Fibroblast of gingiva (primary cell): ENCODE measurements at regions not wholly inside any gene's neighbourhood (a gene's known extent, or its start where the extent isn't known, plus 50 kb on each side); places are given as distances from the start of the nearest gene placed in this dataset.
"Not testable (repeated sequence)": the region's sequence is repeated elsewhere in the genome, so short reads cannot be mapped to it uniquely, and the experiment has no call there.

Experiments
- DNase-seq: peaks from one replicate; pipeline ENCODE4 v3.0.0-alpha.2; 2011; ENCODE audit warnings: low read depth

DNA sequence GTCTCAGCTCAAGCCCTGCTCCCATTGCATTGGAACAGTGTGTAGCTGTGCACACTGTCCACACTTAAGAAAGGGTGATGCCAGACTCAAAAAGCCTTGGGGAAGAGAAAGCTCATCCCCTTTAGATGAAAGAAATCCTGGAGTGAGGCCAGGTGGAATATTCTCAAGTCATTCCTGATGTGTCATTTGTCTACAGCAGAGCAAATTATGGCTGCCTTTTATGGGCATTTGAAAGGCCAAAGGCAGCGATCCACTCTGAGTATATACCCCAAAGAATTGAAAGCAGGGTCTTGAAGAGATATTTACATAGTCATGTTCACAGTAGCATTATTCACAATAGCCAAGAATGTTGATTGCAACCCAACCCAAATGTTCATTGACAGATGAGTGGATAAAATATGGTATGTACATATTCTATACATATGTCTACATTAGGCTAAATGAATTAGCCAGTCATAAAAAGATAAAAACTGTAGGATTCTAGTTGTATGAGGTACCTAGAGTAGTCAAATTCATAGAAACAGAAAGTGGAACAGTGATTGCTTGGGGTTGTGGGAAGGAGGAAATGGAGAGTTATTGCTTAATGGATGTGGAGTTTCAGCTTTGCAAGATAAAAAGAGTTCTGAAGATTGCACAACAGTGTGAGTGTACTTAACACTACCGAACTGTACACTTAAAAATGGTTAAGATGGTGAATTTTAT lies 214.9 kb downstream of the KCNRG start:
- peak; percentile 66 for DNase-seq

DNA sequence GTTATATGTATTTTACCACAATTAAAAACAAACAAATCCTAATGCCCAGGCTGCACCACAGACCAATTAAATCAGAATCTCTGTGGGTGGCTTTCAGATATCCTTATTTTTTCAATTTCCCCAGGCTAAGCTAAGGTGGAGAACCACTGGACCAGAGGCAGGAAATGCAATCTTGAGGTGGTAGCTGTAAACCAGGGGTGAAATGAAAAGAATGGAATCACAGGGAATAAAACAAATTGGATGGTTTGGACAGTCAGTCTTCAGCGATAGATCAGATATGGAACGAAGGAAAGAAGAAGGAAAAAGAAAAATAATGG lies 215.4 kb downstream of the KCNRG start:
- DNase-seq, result no peak

DNA sequence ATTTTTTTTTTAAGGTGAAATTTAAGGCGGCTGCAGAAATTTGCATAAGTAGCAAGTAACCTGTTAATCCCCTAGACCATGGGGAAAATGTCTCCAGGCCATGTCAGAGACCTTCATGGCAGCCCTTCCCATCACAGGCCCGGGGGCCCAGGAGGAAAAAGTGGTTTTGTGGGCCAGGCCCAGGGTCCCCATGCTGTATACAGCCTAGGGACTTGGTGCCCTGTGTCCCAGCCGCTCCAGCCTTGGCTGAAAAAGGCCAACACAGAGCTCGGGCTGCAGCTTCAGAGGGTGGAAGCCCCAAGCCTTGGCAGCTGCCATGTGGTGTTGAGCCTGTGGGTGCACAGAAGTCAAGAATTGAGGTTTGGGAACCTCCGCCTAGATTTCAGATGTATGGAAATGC lies 218.3 kb downstream of the KCNRG start:
- not testable (repeated sequence) for DNase-seq

DNA sequence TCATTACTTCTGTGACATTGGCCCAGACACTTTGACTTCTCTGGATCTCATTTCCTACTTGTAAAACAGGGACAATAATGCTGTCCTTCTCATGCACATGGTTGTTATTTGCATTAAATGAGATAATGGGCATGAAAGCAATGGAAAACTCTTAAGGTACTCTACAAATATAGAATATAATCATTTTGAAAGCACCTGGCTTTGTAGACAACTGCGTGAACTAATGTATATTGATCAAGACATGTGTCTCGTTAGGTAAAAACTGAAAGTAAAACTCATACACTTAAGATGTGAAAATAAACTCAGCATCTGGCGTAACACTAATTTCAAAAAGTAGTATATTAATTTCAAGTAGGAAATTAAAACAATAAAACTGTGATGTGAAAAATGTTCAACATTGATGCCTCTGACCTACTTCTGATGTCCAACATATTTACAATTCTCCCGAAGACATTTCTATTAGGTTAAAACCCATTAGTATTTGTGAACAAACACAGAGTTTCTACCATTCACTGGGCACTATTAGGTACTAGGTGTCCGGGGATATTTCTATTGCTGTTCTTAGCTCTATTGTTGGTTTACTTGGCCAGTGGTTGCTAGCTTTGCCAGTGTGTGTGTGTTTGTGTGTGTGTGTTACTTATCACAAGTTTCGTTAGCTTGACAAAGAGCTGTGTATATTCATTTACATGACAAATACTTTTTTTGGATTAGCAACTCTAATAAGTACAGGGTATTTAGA lies 220.5 kb downstream of the KCNRG start:
- DNase-seq, result no peak

DNA sequence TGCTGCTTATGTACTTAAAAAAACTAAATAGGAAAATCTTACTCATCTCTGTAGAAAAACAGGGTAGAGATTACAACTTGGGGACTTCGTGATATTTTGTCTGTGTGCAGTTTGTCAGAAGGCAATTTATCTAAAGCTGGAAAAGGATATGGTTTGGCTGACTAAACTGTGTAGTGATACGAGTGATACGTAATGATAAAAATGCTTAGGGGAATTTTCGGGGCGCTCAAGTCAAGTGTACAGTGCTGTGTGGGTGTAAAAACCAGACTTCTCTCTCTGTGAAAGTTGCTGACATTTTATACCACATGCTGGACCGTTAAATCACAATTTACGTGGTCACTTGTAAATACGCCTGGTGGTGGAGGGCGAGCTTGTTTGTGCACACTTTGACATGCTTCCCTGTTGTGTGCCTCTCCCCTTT lies 221.7 kb downstream of the KCNRG start:
- DNase-seq, result no peak

DNA sequence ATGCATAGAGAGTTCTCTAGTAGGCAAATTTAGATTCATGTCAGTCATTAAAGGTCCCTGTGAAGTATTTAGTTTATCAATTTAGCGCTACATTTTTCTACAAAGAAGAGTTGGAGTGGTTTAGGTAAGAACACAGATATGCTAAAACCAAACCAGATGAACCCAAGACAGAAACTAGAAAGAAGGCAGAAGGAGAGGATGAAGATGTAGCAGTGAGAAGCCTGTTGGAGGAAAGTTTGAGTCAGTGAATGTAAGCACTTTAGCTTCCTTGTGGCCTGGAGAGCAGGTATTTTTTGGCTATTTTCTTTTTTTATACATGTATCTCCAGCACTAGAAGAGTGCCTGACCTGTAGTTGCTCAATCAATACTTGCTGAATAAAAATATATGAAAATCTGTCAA lies 223.7 kb downstream of the KCNRG start:
- DNase-seq, result no peak

DNA sequence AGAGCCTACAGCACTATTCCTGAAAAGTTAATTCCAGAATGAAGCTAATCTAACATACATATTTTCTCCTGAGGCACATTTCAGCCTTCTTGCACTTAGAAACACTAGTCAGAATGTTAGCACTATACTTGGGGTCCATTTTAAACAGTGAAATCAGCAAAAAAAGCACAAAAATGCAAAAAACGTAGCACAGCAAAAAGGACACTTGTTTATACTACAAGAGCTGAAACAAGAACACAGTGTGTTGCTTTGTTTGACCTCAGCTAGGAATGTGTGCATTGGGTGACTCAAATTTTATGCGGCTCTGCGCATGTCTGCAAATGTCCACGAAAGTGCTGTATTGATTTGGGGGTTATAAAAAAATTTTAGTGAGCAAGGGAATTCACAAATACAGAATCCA lies 226.2 kb downstream of the KCNRG start:
- DNase-seq, result no peak

DNA sequence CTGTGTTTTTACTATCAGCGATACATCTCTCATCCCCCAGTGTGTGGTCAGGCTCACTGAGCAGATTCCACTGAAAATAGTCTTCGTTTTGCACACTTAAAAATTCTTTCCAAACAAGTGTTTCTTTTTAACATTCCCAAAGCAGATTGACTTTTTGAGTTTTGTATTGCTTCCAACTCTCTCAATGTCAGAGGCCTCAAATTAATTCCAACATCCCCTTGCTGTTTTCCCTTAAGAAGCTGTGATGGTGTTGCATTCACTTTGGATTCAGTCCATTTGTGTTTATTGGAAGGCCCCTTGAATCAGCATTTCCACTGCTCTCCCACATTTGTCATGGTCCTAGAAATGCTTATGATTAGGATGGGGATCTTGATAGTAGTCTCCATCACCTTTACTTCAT lies 228.7 kb downstream of the KCNRG start:
- DNase-seq, result no peak

DNA sequence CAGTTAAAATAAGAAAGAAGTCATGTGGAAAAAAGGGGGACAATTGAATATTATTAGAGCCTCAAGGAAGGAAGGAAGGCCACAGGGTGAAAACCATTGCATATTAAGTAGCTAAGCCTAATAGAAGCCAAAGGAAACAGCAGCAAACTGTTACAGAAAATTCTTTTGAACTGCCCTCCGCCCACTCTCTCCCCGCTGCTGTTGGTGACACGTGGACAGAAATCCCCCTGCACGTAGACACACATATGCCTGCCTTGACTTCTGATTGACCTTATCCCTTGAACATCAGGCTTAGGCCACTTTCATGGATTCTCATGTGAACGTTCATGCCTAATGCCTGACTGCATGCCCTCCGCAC lies 229.1 kb downstream of the KCNRG start:
- DNase-seq, result no peak

DNA sequence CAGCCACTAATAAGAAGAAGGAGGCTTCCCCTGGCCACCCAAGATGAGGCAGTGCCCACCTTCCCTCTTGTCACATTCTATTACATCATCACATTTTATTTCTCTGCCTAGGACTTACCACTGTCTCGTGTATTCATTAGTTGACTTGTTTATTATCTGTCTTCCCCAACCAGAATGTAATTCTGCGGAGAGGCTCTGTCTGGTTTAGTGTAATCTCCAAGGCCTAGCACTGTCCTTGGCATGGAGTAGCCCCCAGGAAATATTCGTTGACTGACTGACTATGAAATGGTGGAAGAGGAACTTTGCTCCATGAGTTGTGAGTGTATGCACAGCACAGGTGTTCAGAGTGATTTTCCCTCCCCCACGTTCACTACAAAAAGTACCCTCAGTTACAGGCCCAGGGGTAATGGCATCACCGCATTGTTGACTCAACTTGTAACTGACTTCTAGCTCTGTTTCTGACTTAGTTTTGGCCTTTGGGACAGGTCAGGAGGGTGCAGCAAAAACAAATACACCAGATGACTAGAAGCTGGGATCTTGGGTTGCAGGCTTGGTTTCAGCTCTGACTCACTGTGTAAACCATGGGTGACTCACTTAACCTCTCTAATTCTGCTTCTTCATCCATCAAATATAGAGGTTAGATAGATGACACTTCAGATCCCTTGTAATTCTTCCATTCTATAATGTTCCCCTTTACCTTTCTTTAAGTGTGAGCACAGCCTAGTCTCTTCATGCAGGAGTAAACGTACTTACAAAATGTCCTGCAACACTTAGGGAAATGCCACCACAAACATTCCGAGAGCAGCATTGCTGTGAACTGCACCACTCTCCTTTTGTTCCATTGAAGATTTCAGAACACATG lies 229.7 kb downstream of the KCNRG start:
- peak; percentile 79 for DNase-seq

DNA sequence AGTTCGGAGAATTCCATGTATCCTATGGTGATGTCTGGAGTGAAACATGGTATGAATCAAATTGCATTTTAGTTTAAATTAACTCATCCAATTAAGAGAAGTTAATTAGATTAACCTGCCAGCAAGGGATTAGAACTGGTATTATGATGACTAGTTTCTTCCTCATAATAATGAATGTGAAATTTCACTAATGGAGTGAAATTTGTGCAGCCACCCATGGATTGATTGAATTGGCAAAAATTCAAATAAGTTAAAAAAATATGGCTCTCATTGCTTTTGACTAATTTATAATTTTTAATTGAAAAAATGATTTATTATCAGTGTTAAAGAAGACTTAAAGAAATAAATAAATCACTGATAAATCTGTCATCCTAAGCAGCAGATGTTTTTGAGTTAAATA lies 232.0 kb downstream of the KCNRG start:
- DNase-seq, result no peak

DNA sequence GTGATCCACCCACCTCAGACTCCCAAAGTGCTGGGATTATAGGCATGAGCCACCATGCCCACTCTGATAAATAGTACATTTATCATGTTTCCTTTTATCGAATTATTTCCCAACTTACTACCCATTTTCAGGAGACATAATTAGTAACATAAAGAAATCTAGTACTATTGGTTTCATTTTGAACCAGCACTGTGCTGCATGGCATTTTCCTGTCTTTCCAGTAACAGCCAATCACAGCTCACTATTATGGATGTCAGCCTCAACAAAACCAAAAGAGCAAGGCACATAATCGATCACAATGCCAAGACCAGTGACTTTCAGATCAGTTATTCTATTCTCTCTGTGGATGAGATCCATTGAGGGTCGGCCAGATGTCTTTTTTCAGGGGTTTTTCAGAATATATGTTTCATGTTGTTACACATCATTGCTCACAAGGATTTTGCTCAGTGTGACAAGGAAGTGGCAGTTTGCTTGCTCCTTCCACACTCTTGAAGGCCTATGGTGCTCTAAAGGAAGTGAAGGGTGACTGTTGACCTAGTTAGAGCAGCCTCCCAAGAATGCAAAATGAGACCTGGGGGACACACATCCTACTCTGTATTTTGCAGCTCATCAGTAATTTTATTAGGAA lies 233.4 kb downstream of the KCNRG start:
- no peak for DNase-seq

DNA sequence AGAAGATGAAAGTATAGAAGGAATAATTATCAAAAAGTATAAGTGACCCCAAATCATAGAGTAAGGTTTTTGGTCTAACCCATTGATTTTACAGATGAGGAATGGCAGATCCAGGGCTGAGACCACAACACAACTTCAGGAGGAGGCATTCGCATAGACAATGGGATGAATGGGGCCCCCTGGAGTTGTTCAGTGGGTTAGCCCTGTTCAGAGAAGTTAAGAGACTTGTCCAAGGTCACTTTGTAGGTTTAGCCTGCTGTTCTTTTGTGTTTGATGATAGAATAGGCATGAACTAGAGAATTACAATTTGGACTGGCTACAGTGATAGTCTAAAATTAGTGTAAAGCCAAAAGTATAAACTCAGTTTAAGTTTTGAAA lies 233.9 kb downstream of the KCNRG start:
- no peak for DNase-seq

DNA sequence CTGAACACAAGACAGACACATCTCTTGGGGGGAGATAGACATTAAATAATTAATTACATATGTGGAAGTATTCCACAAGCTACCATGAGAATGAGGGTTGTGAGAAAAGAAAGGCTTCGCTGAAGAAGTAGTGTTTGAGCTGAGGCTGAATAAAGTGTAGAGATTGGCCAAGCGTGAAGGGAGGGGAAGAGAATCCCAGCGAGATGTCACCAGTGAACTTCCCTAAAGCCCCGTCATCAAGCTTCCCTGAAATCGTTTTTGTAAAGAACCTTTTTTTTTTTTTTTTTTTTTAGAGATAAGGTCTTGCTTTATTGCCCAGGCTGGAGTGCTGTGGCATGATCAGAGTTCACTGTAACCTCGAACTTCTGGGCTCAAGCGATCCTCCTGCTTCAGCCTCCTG lies 235.2 kb downstream of the KCNRG start:
- DNase-seq, result no peak

DNA sequence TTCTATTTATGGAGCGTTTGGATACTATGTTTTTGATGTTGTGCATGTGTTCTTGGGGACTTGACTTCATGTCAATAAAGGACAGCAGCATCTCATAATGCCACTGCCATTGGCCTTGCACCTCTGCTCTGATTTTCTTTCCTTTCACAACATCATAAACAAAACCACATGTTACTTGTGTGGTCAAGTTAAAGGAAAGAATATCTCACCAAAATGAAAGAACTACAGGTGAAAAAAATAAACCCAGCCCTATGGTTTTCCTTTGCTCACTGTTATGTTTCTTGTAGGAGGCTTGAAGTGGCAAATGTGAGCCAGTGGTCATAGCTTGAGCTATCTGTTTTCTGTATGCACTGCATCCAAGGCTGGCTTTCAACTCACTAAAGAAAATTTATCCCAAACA lies 240.4 kb downstream of the KCNRG start:
- peak; percentile 18 for DNase-seq

DNA sequence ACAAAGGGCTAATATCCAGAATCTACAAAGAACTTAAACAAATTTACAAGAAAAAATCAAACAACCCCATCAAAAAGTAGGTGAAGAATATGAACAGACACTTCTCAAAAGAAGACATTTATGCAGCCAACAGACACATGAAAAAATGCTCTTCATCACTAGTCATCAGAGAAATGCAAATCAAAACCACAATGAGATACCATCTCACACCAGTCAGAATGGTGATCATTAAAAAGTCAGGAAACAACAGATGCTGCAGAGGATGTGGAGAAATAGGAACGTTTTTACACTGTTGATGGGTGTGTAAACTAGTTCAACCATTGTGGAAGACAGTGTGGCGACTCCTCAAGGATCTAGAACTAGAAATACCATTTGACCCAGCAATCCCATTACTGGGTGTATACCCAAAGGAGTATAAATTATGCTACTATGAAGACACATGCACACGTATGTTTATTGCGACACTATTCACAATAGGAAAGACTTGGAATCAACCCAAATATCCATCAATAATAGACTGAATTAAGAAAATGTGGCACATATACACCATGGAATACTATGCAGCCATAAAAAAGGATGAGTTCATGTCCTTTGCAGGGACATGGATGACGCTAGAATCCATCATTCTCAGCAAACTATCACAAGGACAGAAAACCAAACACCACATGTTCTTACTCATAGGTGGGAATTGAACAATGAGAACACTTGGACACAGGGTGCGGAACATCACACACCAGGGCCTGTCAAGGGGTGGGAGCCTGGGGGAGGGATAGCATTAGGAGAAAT lies 241.5 kb downstream of the KCNRG start:
- DNase-seq, result not testable (repeated sequence)

DNA sequence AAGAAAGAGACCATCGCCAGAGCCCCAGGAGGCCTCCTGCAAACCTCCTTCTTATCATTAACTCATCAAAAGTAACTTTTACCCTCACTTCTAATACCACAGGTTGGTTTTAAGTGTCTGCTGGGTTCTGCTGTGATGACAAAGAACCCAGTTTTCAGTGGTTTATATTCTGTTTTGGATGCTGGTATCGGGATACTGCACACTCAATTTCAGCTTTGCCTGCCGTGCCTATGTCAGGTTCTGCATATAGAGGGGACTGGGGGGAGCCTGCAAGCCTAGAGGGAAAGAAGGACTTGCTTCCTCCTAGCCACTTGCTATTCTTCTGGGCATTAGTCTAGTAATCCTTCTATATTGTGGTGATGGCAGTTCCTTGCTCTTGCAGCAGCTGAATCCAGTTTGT lies 242.4 kb downstream of the KCNRG start:
- no peak for DNase-seq

DNA sequence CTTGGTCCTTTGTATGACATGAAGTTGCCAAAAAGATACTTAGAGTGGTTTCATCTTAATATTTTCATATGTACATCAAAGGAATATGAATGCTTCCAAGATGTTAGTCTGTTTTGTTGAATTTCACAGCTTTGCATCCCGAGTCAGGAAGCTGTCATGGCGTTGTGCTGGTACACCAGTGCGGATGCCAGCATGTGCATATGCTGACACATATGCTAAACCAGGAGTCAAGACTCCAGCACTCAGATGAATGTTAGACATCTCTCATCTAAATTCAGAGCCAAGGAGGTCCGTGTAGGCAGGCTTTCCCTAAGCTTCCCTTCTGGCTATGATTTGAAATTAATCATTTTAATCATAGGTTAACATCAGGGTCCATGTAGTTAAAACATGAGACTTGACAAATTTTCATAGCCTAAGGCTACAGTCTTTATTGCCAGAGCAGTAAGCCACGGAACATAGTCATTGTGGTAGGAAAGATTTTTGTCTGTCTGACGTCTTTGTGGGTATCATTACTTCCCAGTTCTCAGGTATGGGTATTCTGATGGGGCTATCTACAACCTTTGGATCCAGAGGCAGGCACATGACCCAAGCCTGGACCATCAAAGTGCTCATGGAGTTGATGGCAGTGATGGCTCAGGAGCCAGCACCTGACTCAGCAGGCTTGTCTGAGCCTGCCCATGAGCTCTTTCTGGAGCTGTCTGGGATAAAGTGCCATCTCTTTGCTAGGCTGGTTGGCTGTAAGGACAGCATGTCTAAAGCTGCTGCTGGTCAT lies 246.1 kb downstream of the KCNRG start:
- DNase-seq, result no peak

DNA sequence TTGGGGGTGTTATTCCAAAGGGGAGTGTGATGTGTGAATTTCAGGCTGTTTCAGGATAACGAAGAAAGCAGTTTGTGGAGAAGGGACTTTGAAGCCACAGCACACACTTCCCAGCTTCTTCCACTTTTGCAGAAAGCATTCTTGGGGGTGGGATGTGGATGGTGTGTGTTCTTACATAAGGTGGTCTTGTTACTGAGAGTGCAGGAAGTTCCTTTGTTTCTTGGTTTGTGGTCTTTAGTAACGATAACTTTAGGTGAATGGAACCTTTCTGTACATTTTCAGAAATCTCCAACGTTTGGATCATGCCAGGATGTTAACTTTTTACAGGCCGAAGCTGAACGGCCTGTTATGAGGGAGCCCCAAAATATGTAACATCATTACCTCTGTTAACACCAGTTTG lies 251.8 kb downstream of the KCNRG start:
- no peak for DNase-seq

DNA sequence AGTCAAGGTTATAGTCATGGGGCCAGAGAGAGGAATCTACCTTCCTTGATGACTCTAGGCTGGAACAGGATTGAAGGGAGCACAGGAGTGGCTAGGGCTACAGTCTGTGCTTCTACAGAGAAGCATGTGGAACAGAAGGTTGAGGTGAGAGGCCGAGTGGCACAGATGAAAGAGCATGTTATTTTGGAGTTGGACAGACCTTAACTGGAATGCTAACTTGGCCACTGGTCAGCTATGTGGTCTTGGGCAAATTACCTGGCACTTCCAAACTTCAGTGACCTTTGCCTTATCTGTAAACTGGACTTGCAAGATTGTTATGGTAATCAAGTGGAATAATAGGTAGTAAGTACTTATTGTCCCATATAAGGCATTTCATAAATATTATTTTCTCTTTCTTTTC lies 252.7 kb downstream of the KCNRG start:
- DNase-seq, result no peak

DNA sequence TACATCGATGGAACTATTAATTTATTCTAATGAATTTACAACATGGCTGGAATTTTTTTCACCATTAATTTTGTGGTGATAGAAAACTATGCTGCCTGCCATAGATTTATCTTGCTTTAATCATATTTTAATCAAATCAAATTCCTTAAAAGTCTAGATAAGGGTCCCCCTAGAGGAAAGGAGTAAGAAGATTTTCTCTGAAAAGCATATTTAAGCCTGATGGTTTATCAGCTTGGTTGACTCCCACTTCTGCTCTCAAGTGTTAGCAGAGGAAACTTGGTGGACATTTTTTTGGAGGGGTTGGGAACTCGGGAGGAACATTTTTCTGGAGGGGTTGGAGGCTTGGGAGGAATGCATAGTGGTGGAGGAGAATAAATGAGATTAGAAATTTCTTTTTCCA lies 253.3 kb downstream of the KCNRG start:
- DNase-seq, result no peak
